ENCODE measurements at regions not wholly inside any gene's neighbourhood (a gene's known extent, or its start where the extent isn't known, plus 50 kb on each side); places are given as distances from the start of the nearest gene placed in this dataset.

DNA sequence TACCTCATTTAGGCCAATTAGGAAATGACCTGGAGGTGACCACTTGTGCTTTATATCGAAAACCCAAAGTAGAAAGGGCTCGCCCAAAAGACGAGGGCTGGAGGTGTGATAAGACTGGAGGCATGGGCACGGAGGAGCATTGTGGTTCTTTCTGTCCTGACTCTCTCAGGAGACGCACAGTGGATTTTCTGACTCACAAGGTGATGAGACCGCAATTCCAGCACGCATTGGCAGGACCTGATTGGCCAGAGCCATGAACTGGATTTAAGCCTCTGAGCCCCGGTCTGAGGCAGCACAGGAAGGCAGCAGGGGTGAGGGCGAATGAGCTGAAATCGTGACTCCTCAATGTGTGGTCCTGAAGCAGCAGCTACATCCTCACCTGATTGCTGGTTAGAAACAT is 559.1 kb upstream of the SALL1 start:
- DNase-seq (ENCODE audit: extremely low spot score in 2 of 2): no peak
- Histone ChIP-seq H3K4me1 (no peaks in the 10 kb centered on the region), H3K9me3 (no peaks in the 10 kb centered on the region), H3K4me3 (no peak overlapping the region), H3K36me3 (no peaks in the 10 kb centered on the region), H3K27me3 (no peaks in the 10 kb centered on the region), H3K27ac (no peak overlapping the region)
- TF ChIP-seq, protein P1, sequence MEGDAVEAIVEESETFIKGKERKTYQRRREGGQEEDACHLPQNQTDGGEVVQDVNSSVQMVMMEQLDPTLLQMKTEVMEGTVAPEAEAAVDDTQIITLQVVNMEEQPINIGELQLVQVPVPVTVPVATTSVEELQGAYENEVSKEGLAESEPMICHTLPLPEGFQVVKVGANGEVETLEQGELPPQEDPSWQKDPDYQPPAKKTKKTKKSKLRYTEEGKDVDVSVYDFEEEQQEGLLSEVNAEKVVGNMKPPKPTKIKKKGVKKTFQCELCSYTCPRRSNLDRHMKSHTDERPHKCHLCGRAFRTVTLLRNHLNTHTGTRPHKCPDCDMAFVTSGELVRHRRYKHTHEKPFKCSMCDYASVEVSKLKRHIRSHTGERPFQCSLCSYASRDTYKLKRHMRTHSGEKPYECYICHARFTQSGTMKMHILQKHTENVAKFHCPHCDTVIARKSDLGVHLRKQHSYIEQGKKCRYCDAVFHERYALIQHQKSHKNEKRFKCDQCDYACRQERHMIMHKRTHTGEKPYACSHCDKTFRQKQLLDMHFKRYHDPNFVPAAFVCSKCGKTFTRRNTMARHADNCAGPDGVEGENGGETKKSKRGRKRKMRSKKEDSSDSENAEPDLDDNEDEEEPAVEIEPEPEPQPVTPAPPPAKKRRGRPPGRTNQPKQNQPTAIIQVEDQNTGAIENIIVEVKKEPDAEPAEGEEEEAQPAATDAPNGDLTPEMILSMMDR (IDR thresholded peaks at IDR 0.05): no peak
- TF ChIP-seq POLR2AphosphoS5 (IDR thresholded peaks at IDR 0.05; ENCODE audit: insufficient read depth in 1 of 2, low read depth in 1 of 2): no peak
- intact Hi-C loops (cut with DNase I): no loop called here

DNA sequence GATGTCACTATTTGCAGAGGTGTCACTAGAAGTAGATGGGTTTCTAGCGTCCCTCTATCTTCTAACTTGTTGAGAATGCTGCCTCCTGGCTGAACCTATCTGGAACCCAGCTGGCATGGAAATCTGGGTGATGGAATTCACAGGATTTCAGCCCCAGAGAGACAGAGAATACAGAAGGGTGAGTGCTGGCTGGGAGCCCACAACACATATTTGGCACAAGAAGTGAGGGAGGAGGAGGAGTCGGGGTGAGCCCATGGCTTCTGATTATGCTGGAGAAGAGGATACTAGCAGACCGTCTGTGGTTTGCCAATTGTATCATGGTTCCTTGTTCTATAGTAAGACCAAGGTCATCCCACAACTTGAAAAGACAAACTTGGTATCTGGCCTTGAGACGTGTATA is 557.8 kb upstream of the SALL1 start:
- Histone ChIP-seq H3K27me3 (no peaks in the 10 kb centered on the region), H3K4me1 (no peaks in the 10 kb centered on the region), H3K27ac (no peak overlapping the region), H3K4me3 (no peak overlapping the region), H3K36me3 (no peaks in the 10 kb centered on the region), H3K9me3 (no peaks in the 10 kb centered on the region)
- no peak for DNase-seq (ENCODE audit: extremely low spot score in 2 of 2)
- intact Hi-C loops (cut with DNase I): no loop called here
- TF ChIP-seq POLR2AphosphoS5 (IDR thresholded peaks at IDR 0.05; ENCODE audit: insufficient read depth in 1 of 2, low read depth in 1 of 2): no peak
- TF ChIP-seq, protein P1 (IDR thresholded peaks at IDR 0.05): no peak
- no peak for TF ChIP-seq POLR2A (IDR thresholded peaks at IDR 0.05)

DNA sequence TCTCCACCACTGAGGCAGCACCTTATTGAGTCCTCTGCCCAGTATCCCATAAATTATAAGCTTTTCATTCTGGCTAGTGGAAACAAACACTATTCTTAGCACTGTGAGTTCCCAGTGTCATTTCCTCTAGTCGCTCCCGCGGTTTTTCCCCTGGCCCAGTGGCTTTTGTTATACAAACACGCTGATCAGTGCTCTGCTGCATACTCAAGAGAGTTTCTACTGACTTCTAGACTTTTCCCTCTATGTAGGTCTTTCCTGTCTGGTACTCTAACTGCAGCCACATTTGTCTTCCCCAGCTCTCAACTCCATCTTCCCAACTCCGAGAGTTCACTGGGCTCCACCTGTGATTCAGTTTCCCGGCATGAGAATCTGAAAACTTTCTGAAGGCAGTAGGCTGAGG is 556.6 kb upstream of the SALL1 start:
- Histone ChIP-seq H3K4me1 (no peaks in the 10 kb centered on the region), H3K36me3 (no peaks in the 10 kb centered on the region), H3K9me3 (no peaks in the 10 kb centered on the region), H3K27me3 (no peaks in the 10 kb centered on the region), H3K4me3 (no peak overlapping the region), H3K27ac (no peak overlapping the region)
- TF ChIP-seq POLR2AphosphoS5 (IDR thresholded peaks at IDR 0.05; ENCODE audit: insufficient read depth in 1 of 2, low read depth in 1 of 2) (no peak), POLR2A (IDR thresholded peaks at IDR 0.05) (no peak)
- TF ChIP-seq, protein P1 (IDR thresholded peaks at IDR 0.05): no peak
- intact Hi-C loops (cut with DNase I): no loop called here
- DNase-seq (ENCODE audit: extremely low spot score in 2 of 2): no peak

DNA sequence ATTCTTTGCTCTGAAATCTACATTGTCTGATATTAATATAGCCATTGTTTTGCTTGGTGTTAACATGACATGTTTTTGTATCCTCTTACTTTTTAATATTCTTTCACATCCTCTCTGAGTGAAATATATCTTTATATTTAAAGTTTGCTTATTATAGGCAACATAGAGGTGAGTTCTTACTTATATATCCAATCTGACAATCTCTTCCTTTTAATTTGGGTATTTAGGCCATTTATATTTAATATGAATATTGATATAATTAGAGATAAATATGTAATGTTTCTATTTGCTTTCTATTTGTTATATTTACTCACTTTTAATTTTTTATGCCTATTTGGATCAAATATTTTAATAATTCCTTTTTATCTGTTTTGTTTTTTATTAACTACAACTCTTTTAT is 554.1 kb upstream of the SALL1 start:
- intact Hi-C loops (cut with DNase I): no loop called here
- no peaks in the 10 kb centered on the region for H3K4me1 ChIP-seq
- TF ChIP-seq, protein P1 (IDR thresholded peaks at IDR 0.05): no peak
- TF ChIP-seq POLR2A (IDR thresholded peaks at IDR 0.05) (no peak), POLR2AphosphoS5 (IDR thresholded peaks at IDR 0.05; ENCODE audit: insufficient read depth in 1 of 2, low read depth in 1 of 2) (no peak)
- no peak for DNase-seq (ENCODE audit: extremely low spot score in 2 of 2)
- H3K36me3 ChIP-seq: no peaks in the 10 kb centered on the region
- no peak overlapping the region for H3K27ac ChIP-seq
- H3K27me3 ChIP-seq: no peaks in the 10 kb centered on the region
- no peak overlapping the region for H3K4me3 ChIP-seq
- H3K9me3 ChIP-seq: no peaks in the 10 kb centered on the region

DNA sequence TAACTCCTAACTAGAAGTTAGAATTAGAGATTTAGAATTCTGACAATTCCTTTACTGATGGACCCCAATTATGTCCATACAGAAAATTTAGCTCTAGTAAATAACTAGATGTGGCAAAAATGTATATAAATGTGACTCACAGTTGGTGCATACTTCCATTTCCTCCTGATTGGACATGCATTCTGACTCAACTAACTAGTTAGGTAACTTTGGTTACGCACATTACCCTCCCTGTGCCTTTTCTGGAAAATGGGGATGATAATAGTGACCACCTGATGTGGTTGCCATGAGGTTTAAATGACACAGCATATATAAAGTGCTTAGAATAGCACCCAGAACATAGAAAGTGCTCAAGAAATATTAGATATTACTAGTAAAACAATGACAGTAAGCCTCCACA is 550.0 kb upstream of the SALL1 start:
- TF ChIP-seq POLR2AphosphoS5 (IDR thresholded peaks at IDR 0.05; ENCODE audit: insufficient read depth in 1 of 2, low read depth in 1 of 2) (no peak), POLR2A (IDR thresholded peaks at IDR 0.05) (no peak)
- TF ChIP-seq, protein P1 (IDR thresholded peaks at IDR 0.05): no peak
- DNase-seq (ENCODE audit: extremely low spot score in 2 of 2): no peak
- Histone ChIP-seq H3K27ac (no peak overlapping the region), H3K4me3 (no peak overlapping the region), H3K27me3 (no peaks in the 10 kb centered on the region), H3K9me3 (no peaks in the 10 kb centered on the region), H3K36me3 (no peaks in the 10 kb centered on the region), H3K4me1 (no peaks in the 10 kb centered on the region)
- intact Hi-C loops (cut with DNase I): no loop called here

All from vagina (tissue), 2 donors.